ENCODE measurements at regions not wholly inside any gene's neighbourhood (a gene's known extent, or its start where the extent isn't known, plus 50 kb on each side); places are given as distances from the start of the nearest gene placed in this dataset. TPM values are rescaled to one million over a fixed set of nuclear protein-coding genes. Genes with fewer than 3 reads are reported as not detected.

DNA sequence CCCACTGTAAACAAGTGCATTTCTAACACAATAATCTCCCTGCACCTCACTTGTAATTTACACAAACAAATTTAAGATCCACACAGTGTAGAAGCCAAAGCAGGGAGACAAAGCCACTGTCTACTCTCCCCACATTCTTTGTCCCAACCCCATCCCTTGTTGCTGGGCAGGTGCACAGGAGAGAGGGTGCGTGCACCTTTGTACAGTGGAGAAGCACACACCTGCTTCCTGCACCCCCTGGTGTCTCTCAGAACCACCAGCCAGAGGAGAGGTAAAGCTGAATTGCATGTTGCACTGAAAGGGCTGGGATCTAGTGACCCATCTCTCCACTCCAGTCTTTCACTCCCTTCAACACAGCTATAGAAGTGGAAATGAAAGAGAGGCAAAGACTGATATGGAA is 51.4 kb upstream of the IFNG-AS1 start:
- no peak for DNase-seq (ENCODE audit: low read depth)

Small RNA genes lying in the stretch of these regions (small RNA-seq; reads per million reads assigned to genes)
- not detected for gene AC022513.1
